Endothelial cell of umbilical vein (primary cell): ENCODE measurements at regions not wholly inside any gene's neighbourhood (a gene's known extent, or its start where the extent isn't known, plus 50 kb on each side); places are given as distances from the start of the nearest gene placed in this dataset.

ENCODE experiments used
- BruUV-seq: library from RNA; stranded (reverse); fragments of 400-500 nt; replicated peaks from 2 replicates; lab custom pipeline; 2021; lab: Mats Ljungman, UMichigan
- CTCF ChIA-PET: fragments of 300-600, 350-600 bp; sonication (Branson Sonifier 250); formaldehyde crosslinking; loops from one replicate; lab custom pipeline; 2021; ENCODE audit warnings: antibody characterized with exemption, inconsistent platforms; lab: Charles Lee
- POLR2A ChIA-PET: fragments of 300-600, 350-600 bp; sonication (Branson Sonifier 250); formaldehyde crosslinking; loops from one replicate; lab custom pipeline; 2021; ENCODE audit warnings: antibody characterized with exemption, inconsistent platforms; lab: Charles Lee
- DNase-seq: peaks from one replicate; pipeline ENCODE4 v3.0.0-alpha.2; 2011; ENCODE audit warnings: low read depth, low spot score
- FAIRE-seq: peaks from 2 replicates; lab custom pipeline; 2011; peaks lifted over from hg19 to GRCh38; lab: Jason Lieb, UNC
- H2AFZ ChIP-seq: 2 replicates; pipeline ENCODE4 v1.6.0; 2012; ENCODE audit warnings: low read depth, low read length, control low read depth, inconsistent platforms
- H3K27ac ChIP-seq: 2 replicates; pipeline ENCODE4 v1.5.1; 2011; ENCODE audit warnings: low read depth, mild to moderate bottlenecking, control low read depth, low read length, moderate library complexity; ENCODE audit not compliant: insufficient read depth
- H3K27me3 ChIP-seq, 2 experiments: 2 replicates each; pipeline versions ENCODE4 v1.6.0 to v1.6.1; 2011; ENCODE audit warnings: low read length in 2 of 2, mixed read lengths in 1 of 2; ENCODE audit not compliant: control insufficient read depth in 2 of 2, insufficient read depth in 2 of 2
- H3K36me3 ChIP-seq, 2 experiments: 2 replicates in 1 of 2; 3 replicates in 1 of 2; pipeline ENCODE4 v1.5.1; 2011; ENCODE audit warnings: low read length in 2 of 2, mild to moderate bottlenecking in 1 of 2, moderate library complexity in 1 of 2; ENCODE audit not compliant: control insufficient read depth in 2 of 2, insufficient read depth in 2 of 2; ENCODE audit errors: extremely low read depth in 1 of 2
- H3K4me1 ChIP-seq: 3 replicates; pipeline ENCODE4 v1.5.1; 2011; ENCODE audit warnings: mild to moderate bottlenecking, low read length; ENCODE audit not compliant: control insufficient read depth, insufficient read depth; ENCODE audit errors: extremely low read depth
- H3K4me2 ChIP-seq: 2 replicates; pipeline ENCODE4 v1.6.1; 2011; ENCODE audit warnings: low read length, control low read depth, mixed read lengths; ENCODE audit not compliant: insufficient read depth
- H3K4me3 ChIP-seq, 3 experiments: fragments of 200-600 bp in 1 of 3; sonication (generic), shearing (Covaris generic) in 1 of 3; replicated peaks in 1 of 3; 2 replicates each; pipeline ENCODE4 v1.5.1; 2011 to 2016; ENCODE audit warnings: control low read depth in 3 of 3, low read length in 3 of 3, mild to moderate bottlenecking in 2 of 3, inconsistent platforms in 1 of 3, low read depth in 1 of 3, moderate library complexity in 1 of 3; ENCODE audit not compliant: insufficient read depth in 1 of 3
- H3K79me2 ChIP-seq: 2 replicates; pipeline ENCODE4 v1.6.0; 2012; ENCODE audit warnings: low read length, inconsistent platforms; ENCODE audit not compliant: control insufficient read depth, insufficient read depth
- H3K9ac ChIP-seq: replicated peaks from 2 replicates; pipeline ENCODE3; 2011; ENCODE audit warnings: low read length, control low read depth; ENCODE audit not compliant: insufficient read depth; ENCODE audit errors: extremely low read depth
- H3K9me1 ChIP-seq: replicated peaks from 3 replicates; pipeline ENCODE4 v1.6.0; 2011; ENCODE audit warnings: mild to moderate bottlenecking, low read length; ENCODE audit not compliant: control insufficient read depth, insufficient read depth; ENCODE audit errors: extremely low read depth
- H3K9me3 ChIP-seq: replicated peaks from 2 replicates; pipeline ENCODE4 v1.5.1; 2012; ENCODE audit warnings: low read length, inconsistent platforms; ENCODE audit not compliant: control insufficient read depth, insufficient read depth
- H4K20me1 ChIP-seq: replicated peaks from 2 replicates; pipeline ENCODE3; 2011; ENCODE audit warnings: mild to moderate bottlenecking, low read length; ENCODE audit not compliant: control insufficient read depth, insufficient read depth; ENCODE audit errors: extremely low read depth
- CTCF ChIP-seq, 2 donors: IDR thresholded peaks; 1 replicate in 1 of 2; 2 replicates in 1 of 2; pipeline ENCODE4 v1.5.1; 2011; ENCODE audit warnings: low read length in 2 of 2, mild to moderate bottlenecking in 2 of 2, moderate library complexity in 2 of 2, control low read depth in 1 of 2, inconsistent platforms in 1 of 2, low read depth in 1 of 2; ENCODE audit not compliant: insufficient read depth in 1 of 2; ENCODE audit errors: extremely low read depth in 1 of 2
- EZH2 ChIP-seq: IDR thresholded peaks from 2 replicates; pipeline ENCODE4 v1.6.1; 2012; ENCODE audit warnings: borderline replicate concordance, low read depth, mild to moderate bottlenecking, moderate library complexity, low read length, inconsistent platforms; ENCODE audit not compliant: severe bottlenecking
- FOS ChIP-seq: IDR thresholded peaks from 2 replicates; pipeline ENCODE4 v1.6.1; 2011; ENCODE audit warnings: mild to moderate bottlenecking, low read length, moderate library complexity, borderline replicate concordance; ENCODE audit not compliant: insufficient read depth
- GATA2 ChIP-seq: IDR thresholded peaks from 2 replicates; pipeline ENCODE4 v1.7.0; 2011; ENCODE audit warnings: low read depth, mild to moderate bottlenecking, moderate library complexity, mixed read lengths, low read length; ENCODE audit not compliant: insufficient read length, insufficient read depth
- JUN ChIP-seq: IDR thresholded peaks from 2 replicates; pipeline ENCODE4 v1.6.1; 2011; ENCODE audit warnings: borderline replicate concordance, low read depth; ENCODE audit not compliant: insufficient read length, insufficient read depth
- MYC ChIP-seq: IDR thresholded peaks from one replicate; pipeline ENCODE4 v1.6.1; 2011; ENCODE audit warnings: mild to moderate bottlenecking, low read depth, low read length
- POLR2A ChIP-seq: IDR thresholded peaks from 2 replicates; pipeline ENCODE4 v1.6.1; 2012; ENCODE audit warnings: low read depth, mild to moderate bottlenecking, control low read depth, low read length
- POLR2AphosphoS5 ChIP-seq: IDR thresholded peaks from 2 replicates; pipeline ENCODE4 v1.6.1; 2012; ENCODE audit warnings: low read depth, mild to moderate bottlenecking, control low read depth, low read length, moderate library complexity; ENCODE audit not compliant: insufficient read depth
- dilution Hi-C: fragments of 300-500 bp; cut with MboI; formaldehyde crosslinking; loops from one replicate; pipeline ENCODE4 v1.15.0; 2019; ENCODE audit warnings: low sequenced_read_pairs; ENCODE audit not compliant: extremely low pct_ligation_motif_present
- intact Hi-C: fragments of 100-400 bp; cut with micrococcal nuclease; formaldehyde crosslinking; loops from one replicate; pipeline ENCODE4 v1.10.0; 2022
- TF ChIP-seq, protein P1 (sequence below): IDR thresholded peaks from 2 replicates; pipeline ENCODE4 v1.6.1; 2011; ENCODE audit not compliant: insufficient read depth, insufficient read length

DNA sequence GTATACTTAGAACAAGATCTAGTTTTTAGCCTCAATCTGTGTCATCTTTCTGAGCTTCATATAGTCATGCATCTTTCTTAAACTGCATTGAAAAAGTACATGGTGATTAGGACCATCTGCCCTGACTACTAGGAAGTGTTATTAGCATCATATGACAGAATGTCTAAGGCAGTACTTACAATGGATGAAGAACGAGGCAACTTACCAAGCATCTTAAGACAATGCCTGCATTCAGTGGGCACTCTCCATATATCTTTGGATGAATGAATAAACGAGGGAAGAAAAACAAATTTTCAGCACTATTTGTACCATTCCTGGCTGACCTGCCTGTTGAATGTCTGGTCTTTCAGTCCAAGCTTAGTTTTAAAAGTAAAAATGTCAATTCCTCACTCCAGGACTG lies 185.4 kb upstream of the EPHA3 start:
- POLR2A ChIA-PET: no interaction called here
- BruUV-seq: no TSS peak
- H3K9me3 ChIP-seq: no peaks in the 10 kb centered on the region
- no peaks in the 10 kb centered on the region for H3K36me3 ChIP-seq
- no peak for DNase-seq
- dilution Hi-C loops (no loop called here), intact Hi-C loops (no loop called here)
- H3K79me2 ChIP-seq: no peaks in the 10 kb centered on the region
- H3K4me1 ChIP-seq: no peaks in the 10 kb centered on the region
- H3K27me3 ChIP-seq: no peaks in the 10 kb centered on the region
- H3K9me1 ChIP-seq: no peaks in the 10 kb centered on the region
- no peak for TF ChIP-seq GATA2
- no peak for TF ChIP-seq EZH2
- no peak for TF ChIP-seq POLR2A
- TF ChIP-seq JUN: no peak
- no peak for TF ChIP-seq POLR2AphosphoS5
- TF ChIP-seq MYC: no peak
- no peak for TF ChIP-seq CTCF (IDR thresholded peaks at IDR 0.05; ENCODE audit: extremely low read depth in 1 of 2, insufficient read depth in 1 of 2, low read depth in 1 of 2, low read length in 2 of 2)
- no peak for FAIRE-seq
- H4K20me1 ChIP-seq: no peaks in the 10 kb centered on the region
- H3K4me3 ChIP-seq: no peak overlapping the region
- H3K4me2 ChIP-seq: no peak overlapping the region
- H3K27ac ChIP-seq: no peak overlapping the region
- H3K9ac ChIP-seq: no peak overlapping the region
- CTCF ChIA-PET: no interaction called here
- no peak overlapping the region for H2AFZ ChIP-seq

DNA sequence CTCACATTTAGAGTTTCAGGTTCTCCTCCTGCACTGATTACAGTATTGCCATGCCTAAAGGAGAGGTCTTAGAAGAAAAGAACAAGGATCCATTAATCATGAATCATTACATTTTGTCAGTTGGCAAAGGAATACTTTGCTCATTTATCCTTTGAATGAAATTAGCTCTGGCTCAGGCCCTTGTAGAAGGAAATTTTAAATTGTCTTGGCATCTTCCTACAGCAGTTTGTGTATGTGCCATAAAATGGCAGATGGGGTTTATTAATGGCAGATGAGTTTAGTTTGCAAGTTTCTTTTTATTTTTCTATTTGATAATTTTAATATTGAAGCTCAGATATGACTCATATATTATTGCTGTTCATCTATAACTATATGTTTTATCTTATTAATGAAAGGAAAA lies 181.2 kb upstream of the EPHA3 start:
- no TSS peak for BruUV-seq
- CTCF ChIA-PET: no interaction called here
- no peak for TF ChIP-seq JUN
- no peak for TF ChIP-seq POLR2A
- TF ChIP-seq, protein P1, sequence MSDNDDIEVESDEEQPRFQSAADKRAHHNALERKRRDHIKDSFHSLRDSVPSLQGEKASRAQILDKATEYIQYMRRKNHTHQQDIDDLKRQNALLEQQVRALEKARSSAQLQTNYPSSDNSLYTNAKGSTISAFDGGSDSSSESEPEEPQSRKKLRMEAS: no peak
- TF ChIP-seq GATA2: no peak
- no peak for TF ChIP-seq CTCF (IDR thresholded peaks at IDR 0.05; ENCODE audit: extremely low read depth in 1 of 2, insufficient read depth in 1 of 2, low read depth in 1 of 2, low read length in 2 of 2)
- TF ChIP-seq EZH2: no peak
- TF ChIP-seq MYC: no peak
- TF ChIP-seq POLR2AphosphoS5: no peak
- no peak for TF ChIP-seq FOS
- no peaks in the 10 kb centered on the region for H3K36me3 ChIP-seq
- POLR2A ChIA-PET: no interaction called here
- no peak overlapping the region for H3K4me2 ChIP-seq
- H3K27ac ChIP-seq: no peak overlapping the region
- H3K4me3 ChIP-seq: no peak overlapping the region
- H3K27me3 ChIP-seq: no peaks in the 10 kb centered on the region
- H3K4me1 ChIP-seq: no peaks in the 10 kb centered on the region
- intact Hi-C loops (no loop called here), dilution Hi-C loops (no loop called here)
- H4K20me1 ChIP-seq: no peaks in the 10 kb centered on the region
- H2AFZ ChIP-seq: no peak overlapping the region
- H3K9ac ChIP-seq: no peak overlapping the region
- no peaks in the 10 kb centered on the region for H3K9me1 ChIP-seq
- no peaks in the 10 kb centered on the region for H3K9me3 ChIP-seq
- DNase-seq (no peak), FAIRE-seq (no peak)
- H3K79me2 ChIP-seq: no peaks in the 10 kb centered on the region
